Liver (tissue), 3 donors: ENCODE measurements at regions not wholly inside any gene's neighbourhood (a gene's known extent, or its start where the extent isn't known, plus 50 kb on each side); places are given as distances from the start of the nearest gene placed in this dataset.

ENCODE experiments used
- CTCF ChIP-seq: fragments of 150-350 bp; IDR thresholded peaks from 2 replicates; pipeline ENCODE4 v1.5.1; 2017; ENCODE audit warnings: improper control_type of control experiment, low read depth, low read length; ENCODE audit not compliant: missing input control
- JUND ChIP-seq, 2 donors: IDR thresholded peaks; 2 replicates each; pipeline ENCODE4 v1.6.1; 2016; ENCODE audit warnings: antibody characterized with exemption in 2 of 2
- MAX ChIP-seq: IDR thresholded peaks from 2 replicates; pipeline ENCODE4 v1.6.1; 2016; ENCODE audit warnings: antibody characterized with exemption
- RAD21 ChIP-seq, 2 donors: IDR thresholded peaks; 2 replicates each; pipeline ENCODE4 v1.6.1; 2016; ENCODE audit warnings: antibody characterized with exemption in 2 of 2, mild to moderate bottlenecking in 2 of 2
- RXRA ChIP-seq, 2 donors: IDR thresholded peaks; 2 replicates each; pipeline ENCODE4 v1.6.1; 2017 to 2018; ENCODE audit warnings: antibody characterized with exemption in 2 of 2, mild to moderate bottlenecking in 1 of 2
- donor health status: healthy.
- donor health status: healthy.

- TF ChIP-seq CTCF (no peak), RXRA (IDR thresholded peaks at IDR 0.05) (no peak), JUND (IDR thresholded peaks at IDR 0.05) (no peak), MAX (no peak), RAD21 (IDR thresholded peaks at IDR 0.05) (no peak)
These were observed 1417.0 kb downstream of the EFNB2 start for GRCh38 chr13:105118426-105118985.
